ENCODE measurements at regions not wholly inside any gene's neighbourhood (a gene's known extent, or its start where the extent isn't known, plus 50 kb on each side); places are given as distances from the start of the nearest gene placed in this dataset.

GRCh38 chr3:107112356-107112755 is 264.9 kb upstream of the CCDC54 start:
- no peak for TF ChIP-seq POLR2A (IDR thresholded peaks at IDR 0.05)
- TF ChIP-seq CTCF (IDR thresholded peaks at IDR 0.05) = no peak

All from transverse colon (tissue), 3 donors.